UCSD-AML1 (cell line): ENCODE measurements at regions not wholly inside any gene's neighbourhood (a gene's known extent, or its start where the extent isn't known, plus 50 kb on each side); places are given as distances from the start of the nearest gene placed in this dataset.
"Not testable (repeated sequence)": the region's sequence is repeated elsewhere in the genome, so short reads cannot be mapped to it uniquely, and the experiment has no call there.

ENCODE experiments used
- DNase-seq: peaks from one replicate; lab custom pipeline; 2025; ENCODE audit not compliant: unreplicated experiment; lab: John Stamatoyannopoulos, UW

- DNase-seq, result no peak
Observed at GRCh38 chr2:49861821-49862220, 707.5 kb upstream of the FSHR start.

DNA sequence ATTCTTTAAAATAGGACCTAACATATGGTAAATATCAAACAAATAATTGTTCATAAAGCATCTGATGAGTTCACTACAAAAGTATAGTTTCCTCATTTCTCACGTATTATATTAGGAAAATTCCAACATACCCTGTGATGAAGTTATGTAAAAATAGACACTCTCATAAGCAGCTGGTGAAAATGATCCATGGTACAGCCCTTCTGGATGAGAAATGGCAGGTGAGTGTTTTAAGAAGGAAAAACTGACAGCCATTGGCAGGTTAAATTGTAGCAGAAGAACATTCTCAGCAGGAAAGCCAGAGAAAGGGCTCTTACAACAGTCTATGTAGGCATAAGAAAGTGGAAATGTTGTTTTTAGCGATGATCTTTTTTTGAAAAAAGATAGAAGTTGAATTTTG, 706.5 kb upstream of the FSHR start:
- DNase-seq, result no peak

GRCh38 chr2:49860170-49860569, 705.9 kb upstream of the FSHR start:
- DNase-seq, result no peak

GRCh38 chr2:49858657-49859056, 704.3 kb upstream of the FSHR start:
- DNase-seq, result no peak

DNA sequence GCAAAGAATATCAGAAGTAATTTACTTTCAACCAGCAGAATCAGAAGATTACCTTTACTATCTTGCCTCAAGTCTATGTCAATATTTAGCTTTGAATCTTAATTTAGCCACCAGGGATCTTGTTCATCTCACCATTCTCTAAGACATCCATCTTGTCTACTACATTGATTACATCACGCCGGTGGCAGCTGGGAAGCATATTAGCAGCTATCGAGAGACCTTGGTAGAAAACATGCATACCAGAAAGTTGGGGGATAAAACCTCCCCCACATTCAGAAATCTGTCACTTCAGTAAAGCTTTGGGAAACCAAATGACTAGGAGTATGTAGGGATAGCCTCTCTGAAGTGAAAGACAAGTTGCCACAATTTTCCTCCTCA, 703.8 kb upstream of the FSHR start:
- DNase-seq, result no peak

DNA sequence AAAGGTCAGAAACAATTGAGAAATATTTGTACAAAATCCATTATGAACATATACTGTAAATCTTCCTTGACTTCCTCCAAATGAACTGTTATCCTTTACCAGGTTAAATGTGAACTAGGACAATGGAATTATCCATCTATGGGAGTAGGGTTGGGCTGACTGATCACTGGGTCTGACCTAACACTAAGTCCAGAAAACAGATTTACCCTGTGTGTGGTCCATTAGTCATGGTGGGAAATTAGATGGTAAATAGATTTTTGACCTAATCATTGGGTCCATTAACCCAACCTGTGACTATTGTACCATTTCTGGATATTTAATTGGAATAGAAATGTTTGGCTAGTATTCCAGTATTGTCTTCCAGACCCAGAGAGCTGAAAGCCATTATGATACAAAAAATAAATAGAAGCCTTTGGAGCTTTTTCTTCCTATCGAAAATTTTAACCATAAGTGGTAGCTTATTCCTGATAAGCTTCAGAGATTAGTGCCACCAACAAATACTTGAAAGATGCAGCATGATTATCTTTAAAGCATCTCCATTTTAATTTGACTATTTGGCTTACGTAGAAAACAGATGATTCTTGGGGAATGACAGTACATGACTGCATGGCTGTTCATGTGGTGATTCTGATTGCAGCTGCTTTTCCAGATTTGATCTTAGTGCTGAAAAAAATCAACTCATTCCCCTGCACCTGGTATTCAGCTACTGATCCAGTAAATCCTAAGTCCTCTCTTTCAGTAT, 703.2 kb upstream of the FSHR start:
- DNase-seq, result no peak

- DNase-seq, result no peak
Observed at GRCh38 chr2:49845671-49846070, 691.4 kb upstream of the FSHR start.

- no peak for DNase-seq
Observed at GRCh38 chr2:49845021-49845420, 690.7 kb upstream of the FSHR start.

DNA sequence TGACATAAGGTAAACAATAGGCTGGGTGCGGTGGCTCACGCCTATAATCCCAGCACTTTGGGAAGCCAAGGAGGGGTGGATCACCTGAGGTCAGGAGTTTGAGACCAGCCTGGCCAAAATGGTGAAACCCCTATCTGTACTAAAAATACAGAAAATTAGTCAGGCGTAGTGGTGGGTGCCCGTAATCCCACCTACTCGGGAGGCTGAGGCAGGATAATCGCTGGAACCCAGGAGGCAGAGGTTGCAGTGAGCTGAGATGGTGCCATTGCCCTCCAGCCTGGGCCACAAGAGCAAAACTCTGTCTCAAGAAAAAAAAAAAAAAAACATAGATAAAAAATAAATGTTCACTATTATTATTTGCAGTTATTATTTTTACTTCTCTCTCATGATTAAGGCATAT, 689.8 kb upstream of the FSHR start:
- DNase-seq, result not testable (repeated sequence)

DNA sequence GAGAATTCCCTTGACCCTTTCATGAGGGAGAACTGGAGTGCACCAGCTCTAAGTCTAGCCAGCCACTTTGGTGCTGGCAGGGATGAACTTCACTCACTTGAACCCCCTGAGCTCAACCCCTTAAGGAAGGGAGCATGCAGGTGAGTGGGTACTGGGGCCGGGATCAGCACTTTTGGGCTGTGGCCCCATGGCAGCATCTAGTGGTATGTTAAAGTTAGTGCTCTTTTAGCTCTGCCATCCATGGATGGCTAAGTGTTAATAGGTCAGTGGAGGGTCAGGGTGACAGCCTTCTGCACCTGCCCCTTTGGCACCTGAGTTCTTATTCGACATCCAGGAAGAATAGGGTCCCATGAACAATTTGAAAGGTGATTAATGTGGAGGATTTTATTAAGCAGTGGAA, 689.0 kb upstream of the FSHR start:
- DNase-seq, result no peak

DNA sequence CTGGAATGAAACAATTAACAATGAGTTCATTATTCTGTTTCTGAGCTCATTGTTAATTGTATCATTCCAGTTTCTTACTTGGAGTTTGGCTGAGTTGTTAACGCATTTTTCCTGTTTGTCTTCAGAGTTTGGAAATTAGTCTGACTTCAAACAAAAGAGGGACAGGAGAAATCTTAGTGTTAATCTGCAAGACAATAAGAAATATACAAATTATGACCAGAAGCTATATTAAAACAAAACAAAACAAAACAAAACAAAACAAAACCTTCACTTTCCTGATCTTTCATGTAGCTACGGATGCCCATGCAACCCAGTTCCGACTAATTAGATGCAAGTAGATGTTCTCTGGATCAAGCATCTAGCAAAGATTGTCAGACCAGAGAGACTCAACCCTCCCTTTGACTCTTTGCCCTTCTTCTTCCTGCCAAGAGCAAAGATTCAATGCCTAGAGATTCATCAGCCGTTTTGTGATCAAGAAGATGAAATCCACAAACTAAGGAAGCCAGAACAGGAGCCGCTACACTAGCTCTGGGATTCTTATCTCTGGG, 686.2 kb upstream of the FSHR start:
- no peak for DNase-seq

DNA sequence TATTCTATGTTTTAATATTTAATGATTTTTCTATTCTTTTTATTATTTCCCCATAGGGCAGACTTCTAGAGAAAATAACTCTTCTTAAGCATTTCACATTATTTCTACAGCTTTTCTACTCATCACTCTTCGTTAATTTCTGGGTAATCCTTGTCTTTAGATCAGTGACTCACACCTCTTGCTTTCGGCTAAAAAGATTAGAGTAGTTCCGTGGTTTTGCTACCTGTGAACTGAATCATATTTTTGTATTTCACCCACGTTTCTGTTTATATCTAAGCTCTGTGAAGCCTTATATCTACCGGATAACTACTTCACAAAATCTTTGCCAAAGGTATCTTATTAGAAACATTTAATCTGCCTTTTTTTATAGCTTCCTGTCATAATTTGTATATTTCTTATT, 685.5 kb upstream of the FSHR start:
- no peak for DNase-seq

GRCh38 chr2:49837561-49838293, 683.4 kb upstream of the FSHR start:
- DNase-seq, result no peak

DNA sequence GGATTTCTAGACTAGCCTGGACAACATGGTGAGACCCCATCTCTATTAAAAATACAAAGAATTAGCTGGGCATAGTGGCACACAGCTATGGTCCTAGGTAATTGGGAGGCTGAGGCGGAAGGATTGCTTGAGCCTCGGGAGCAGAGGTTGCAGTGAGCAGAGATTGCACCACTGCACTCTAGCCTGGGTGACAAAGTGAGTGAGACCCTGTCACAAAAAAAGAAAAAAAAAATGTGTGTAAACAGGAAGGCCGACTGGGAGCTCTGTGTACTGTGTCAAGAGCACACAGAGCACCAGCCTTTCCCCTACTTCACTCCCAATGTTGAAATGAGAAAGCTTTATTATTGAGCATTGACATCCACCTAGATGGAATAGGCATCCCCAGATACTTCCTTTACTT, 681.7 kb upstream of the FSHR start:
- DNase-seq, result no peak

GRCh38 chr2:49834433-49834832, 680.1 kb upstream of the FSHR start:
- no peak for DNase-seq

GRCh38 chr2:49832555-49832954, 678.2 kb upstream of the FSHR start:
- DNase-seq, result no peak

GRCh38 chr2:49831698-49832367, 677.5 kb upstream of the FSHR start:
- DNase-seq, result no peak

GRCh38 chr2:49830846-49831245, 676.5 kb upstream of the FSHR start:
- no peak for DNase-seq

DNA sequence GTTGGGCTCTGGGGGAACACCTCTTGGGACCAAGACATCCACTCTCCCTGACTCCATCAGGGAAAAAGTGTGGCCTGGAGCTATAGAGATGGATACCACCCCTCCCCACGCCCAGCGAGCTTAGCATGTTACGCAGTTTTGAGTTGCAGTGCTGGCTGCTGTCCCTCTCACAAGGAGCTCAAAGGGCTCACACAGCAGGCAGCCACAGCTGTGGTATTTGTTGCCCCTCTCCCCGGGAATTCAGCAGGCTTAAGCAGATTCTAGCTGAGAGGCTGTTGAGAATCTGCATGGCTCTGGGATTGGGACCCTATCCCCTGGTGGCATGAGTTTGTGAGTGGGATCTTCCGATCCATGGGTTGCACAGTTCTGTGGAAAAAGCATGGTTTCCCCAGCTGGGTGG, 673.1 kb upstream of the FSHR start:
- no peak for DNase-seq

GRCh38 chr2:49813208-49813607, 658.9 kb upstream of the FSHR start:
- no peak for DNase-seq

DNA sequence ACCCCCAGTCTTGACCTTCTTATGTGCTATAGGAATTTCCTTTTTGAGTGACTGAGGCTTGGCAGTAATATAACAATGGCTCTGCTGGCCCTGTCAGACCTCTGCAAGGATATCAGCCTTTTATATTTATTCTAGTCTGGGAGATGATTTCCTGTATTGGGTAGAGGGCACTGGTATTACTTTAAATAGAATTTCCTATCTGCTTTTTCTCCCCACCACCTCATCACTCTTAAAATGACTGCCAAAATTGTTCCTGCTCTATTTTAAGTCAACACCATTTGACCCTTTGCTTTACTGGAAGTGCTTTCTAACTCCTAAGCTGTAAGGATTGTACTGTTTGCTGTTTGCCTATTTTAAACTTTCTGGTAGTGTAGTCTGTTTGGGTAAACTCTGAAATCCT, 658.4 kb upstream of the FSHR start:
- no peak for DNase-seq

GRCh38 chr2:49811502-49811901, 657.2 kb upstream of the FSHR start:
- no peak for DNase-seq
